ENCODE measurements at regions not wholly inside any gene's neighbourhood (a gene's known extent, or its start where the extent isn't known, plus 50 kb on each side); places are given as distances from the start of the nearest gene placed in this dataset.

GRCh38 chr16:86212706-86213436, 297.5 kb upstream of the FOXF1 start:
- TF ChIP-seq CTCF (IDR thresholded peaks at IDR 0.05; ENCODE audit: insufficient read depth, low read depth, low read length, missing control alignments): no peak
- DNase-seq (ENCODE audit: low read depth): no peak
- no peak overlapping the region for H3K4me3 ChIP-seq (ENCODE audit: low read depth, low read length)

GRCh38 chr16:86213437-86214205, 296.7 kb upstream of the FOXF1 start:
- no peak for TF ChIP-seq CTCF (IDR thresholded peaks at IDR 0.05; ENCODE audit: insufficient read depth, low read depth, low read length, missing control alignments)
- DNase-seq (ENCODE audit: low read depth): no peak
- H3K4me3 ChIP-seq (ENCODE audit: low read depth, low read length): no peak overlapping the region

GRCh38 chr16:86214326-86215232, 295.7 kb upstream of the FOXF1 start:
- no peak overlapping the region for H3K4me3 ChIP-seq (ENCODE audit: low read depth, low read length)
- DNase-seq (ENCODE audit: low read depth): no peak
- TF ChIP-seq CTCF (IDR thresholded peaks at IDR 0.05; ENCODE audit: insufficient read depth, low read depth, low read length, missing control alignments): no peak

GRCh38 chr16:86215233-86215978, 294.9 kb upstream of the FOXF1 start:
- no peak overlapping the region for H3K4me3 ChIP-seq (ENCODE audit: low read depth, low read length)
- no peak for DNase-seq (ENCODE audit: low read depth)
- no peak for TF ChIP-seq CTCF (IDR thresholded peaks at IDR 0.05; ENCODE audit: insufficient read depth, low read depth, low read length, missing control alignments)

GRCh38 chr16:86215979-86216585, 294.2 kb upstream of the FOXF1 start:
- DNase-seq (ENCODE audit: low read depth): no peak
- TF ChIP-seq CTCF (IDR thresholded peaks at IDR 0.05; ENCODE audit: insufficient read depth, low read depth, low read length, missing control alignments): no peak
- H3K4me3 ChIP-seq (ENCODE audit: low read depth, low read length): no peak overlapping the region

- no peak for TF ChIP-seq CTCF (IDR thresholded peaks at IDR 0.05; ENCODE audit: insufficient read depth, low read depth, low read length, missing control alignments)
- no peak for DNase-seq (ENCODE audit: low read depth)
- H3K4me3 ChIP-seq (ENCODE audit: low read depth, low read length): no peak overlapping the region
Observed at GRCh38 chr16:86216591-86216990, 293.7 kb upstream of the FOXF1 start.
